Dedifferentiated amniotic fluid mesenchymal stem cell (primary cell): ENCODE measurements at regions not wholly inside any gene's neighbourhood (a gene's known extent, or its start where the extent isn't known, plus 50 kb on each side); places are given as distances from the start of the nearest gene placed in this dataset.

Experiments used
- DNase-seq: peaks from one replicate; pipeline ENCODE4 v3.0.0-alpha.2; 2016; ENCODE audit errors: extremely low spot score

- DNase-seq, result no peak
Observed at GRCh38 chr3:89038869-89039268, 68.6 kb upstream of the EPHA3 start.

GRCh38 chr3:89042236-89042835 lies 65.1 kb upstream of the EPHA3 start:
- DNase-seq, result no peak

GRCh38 chr3:89043406-89043932 lies 64.0 kb upstream of the EPHA3 start:
- no peak for DNase-seq

GRCh38 chr3:89046661-89047060 lies 60.8 kb upstream of the EPHA3 start:
- DNase-seq, result no peak

DNA sequence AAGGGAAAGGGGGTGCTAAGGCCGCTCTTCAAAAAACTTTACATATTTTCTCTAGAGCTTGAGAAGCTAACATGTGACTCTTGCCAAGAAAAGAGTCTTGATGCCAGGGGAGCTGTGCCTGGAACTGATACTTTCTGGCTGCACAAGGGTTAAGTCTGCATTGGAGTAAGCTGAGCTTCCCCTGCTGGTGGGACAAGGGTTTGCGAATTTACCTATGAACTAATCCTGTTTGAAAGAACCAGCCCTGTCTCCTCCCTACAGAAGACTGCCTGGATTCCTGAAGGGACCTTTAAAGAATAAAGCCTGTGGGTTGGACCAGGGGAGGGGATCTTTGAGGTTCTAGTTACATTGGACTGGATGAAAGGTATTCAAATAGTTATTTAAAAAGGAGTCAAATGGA lies 58.3 kb upstream of the EPHA3 start:
- no peak for DNase-seq

DNA sequence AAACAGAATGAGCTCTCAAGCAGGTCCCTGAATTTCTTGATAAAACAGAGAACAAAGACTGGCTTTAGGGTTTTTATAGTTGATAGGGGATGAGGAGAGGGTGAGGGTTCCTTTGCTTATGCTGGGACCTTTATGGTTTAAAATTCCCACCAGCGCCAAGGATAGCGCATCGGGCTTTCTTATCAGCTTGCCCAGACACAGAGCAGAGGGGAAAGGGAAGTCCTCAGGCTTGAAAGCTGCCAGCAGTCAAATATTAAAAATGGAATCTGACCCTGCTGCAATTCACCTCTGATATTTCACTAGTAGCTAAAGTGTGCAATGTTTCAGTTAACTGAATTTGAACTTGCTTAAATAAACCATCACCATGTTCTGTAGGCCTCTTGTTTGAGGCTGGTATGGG lies 55.0 kb upstream of the EPHA3 start:
- DNase-seq, result no peak

GRCh38 chr3:89057398-89057797 lies 50.0 kb upstream of the EPHA3 start:
- no peak for DNase-seq
